ENCODE measurements at regions not wholly inside any gene's neighbourhood (a gene's known extent, or its start where the extent isn't known, plus 50 kb on each side); places are given as distances from the start of the nearest gene placed in this dataset.

GRCh38 chr2:176540995-176541394 lies 271.8 kb downstream of the MTX2 start:
- DNase-seq (ENCODE audit: low read depth) = no peak

DNA sequence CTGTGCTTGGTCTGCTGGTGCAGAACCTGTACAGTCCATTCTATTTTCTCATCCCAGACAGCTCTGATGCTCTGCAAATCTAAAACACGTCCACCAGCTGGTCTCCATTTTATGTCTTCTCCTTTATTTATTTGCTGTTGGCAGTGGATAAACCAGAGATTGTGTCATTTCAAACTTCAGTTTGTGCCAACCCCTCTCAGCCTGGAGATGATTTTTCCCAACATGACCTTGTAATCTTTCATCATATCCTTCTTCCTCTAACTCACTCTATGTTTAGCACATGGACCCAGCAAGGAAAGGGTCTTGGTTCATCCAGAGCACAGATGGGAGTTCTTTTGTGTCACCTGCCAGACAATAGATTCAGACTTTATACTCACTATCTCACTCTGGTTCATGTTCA lies 273.2 kb downstream of the MTX2 start:
- no peak for DNase-seq (ENCODE audit: low read depth)

- DNase-seq (ENCODE audit: low read depth) = no peak
Observed at GRCh38 chr2:176544557-176544956, 275.3 kb downstream of the MTX2 start.

DNA sequence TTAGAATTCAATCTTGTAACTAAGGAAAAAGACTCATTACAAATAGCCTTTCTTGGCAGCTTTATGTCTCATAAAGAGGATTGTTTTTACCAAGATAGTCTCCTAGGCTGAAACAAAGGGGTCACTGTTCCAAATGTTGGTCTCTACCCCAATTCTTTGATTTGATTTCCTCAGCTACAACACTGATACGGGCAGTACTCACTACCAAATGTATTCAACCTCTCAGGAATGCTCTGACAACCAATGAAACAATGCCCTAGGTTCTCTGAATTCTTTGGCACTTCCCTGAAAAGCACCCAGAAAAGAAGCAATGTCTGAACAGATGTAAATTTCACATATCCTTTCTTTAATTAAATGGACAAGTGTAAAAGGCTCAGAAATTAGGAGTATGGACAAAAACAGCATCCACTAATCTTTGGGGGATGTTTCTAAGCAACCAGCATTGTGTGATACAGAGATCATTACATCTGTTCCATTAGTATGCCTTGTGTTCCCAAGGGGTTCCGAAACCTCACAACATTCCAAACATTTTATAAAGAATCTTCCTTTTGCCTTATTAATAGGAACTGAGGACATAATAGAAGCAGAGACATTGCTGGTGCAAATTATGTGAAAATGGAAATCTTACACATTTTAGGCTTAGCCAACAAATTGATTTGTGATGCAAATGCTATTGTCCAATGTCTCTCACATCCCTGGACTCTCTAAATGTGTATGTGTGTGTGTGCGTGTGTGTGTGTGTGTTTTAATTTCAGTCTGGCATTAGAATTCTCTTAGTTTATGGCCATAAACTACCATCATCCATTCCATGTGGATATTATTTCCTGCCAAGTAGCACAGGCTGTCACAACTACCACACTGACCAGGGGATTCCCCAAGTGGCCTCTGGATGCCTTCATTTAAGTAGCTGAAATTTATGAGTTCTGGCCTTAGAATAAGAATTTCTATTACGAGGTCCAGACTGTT lies 276.0 kb downstream of the MTX2 start:
- DNase-seq (ENCODE audit: low read depth) = no peak

DNA sequence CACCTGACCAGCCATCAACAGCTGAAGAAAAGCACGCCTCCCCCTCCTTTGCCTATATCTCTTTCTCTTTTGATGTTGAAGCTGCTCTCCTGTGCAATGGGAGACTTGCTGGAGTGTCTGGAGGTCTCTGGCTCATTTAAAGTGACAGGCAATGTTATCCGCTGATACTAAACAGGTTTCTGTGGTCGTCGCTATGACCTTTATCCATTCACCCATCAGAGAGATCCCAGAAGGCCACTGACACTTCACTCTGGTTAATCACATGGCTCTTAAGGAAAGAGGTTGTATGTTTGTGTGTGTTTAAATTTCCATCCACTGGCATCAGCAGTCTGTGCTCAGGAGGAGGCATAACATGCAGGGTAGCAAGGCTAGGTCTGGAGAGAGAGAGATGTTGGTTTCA lies 277.3 kb downstream of the MTX2 start:
- no peak for DNase-seq (ENCODE audit: low read depth)

GRCh38 chr2:176552501-176553135 lies 283.4 kb downstream of the MTX2 start:
- no peak for DNase-seq (ENCODE audit: low read depth)

DNA sequence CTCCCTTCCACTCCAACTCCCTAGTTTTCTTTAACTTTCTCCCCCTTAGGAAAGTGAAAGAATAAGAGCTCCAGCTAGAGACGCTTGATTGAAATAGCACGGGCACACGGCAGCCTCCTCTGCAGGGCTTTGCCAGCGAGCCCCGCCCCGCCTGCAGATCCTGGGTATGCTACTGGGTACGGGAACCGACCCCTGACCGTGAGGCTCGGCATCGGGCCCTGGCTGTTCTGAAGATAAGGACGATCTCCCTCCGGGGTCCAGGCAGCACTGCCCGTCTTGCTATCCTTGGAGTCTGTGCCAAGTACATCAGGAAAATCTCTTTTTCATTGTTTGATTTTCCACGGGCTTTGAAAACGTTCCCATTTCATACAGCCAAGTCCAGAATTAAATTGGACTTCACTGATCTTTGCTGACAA lies 284.5 kb downstream of the MTX2 start:
- DNase-seq (ENCODE audit: low read depth) = no peak

- peak; percentile 18 for DNase-seq (ENCODE audit: low read depth)
Observed at GRCh38 chr2:176554101-176555048, 285.1 kb downstream of the MTX2 start.

DNA sequence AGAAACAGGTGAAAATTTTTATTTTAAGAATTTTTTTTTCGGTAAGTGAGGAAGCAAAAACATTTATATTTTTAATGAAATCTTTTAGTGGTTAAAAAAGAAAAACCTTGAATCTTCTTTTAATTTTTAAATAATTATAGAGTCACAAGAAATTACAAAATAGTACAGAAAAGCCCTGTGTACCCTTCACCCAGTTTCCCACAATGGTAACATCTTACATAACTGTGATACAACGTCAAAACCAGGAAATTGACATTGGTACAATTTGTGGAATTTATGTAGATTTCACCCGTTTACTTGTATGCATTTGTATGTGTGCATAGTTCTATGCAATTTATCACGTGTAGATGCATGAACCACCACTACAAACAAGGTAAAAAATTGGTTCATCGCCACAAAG lies 285.9 kb downstream of the MTX2 start:
- no peak for DNase-seq (ENCODE audit: low read depth)

DNA sequence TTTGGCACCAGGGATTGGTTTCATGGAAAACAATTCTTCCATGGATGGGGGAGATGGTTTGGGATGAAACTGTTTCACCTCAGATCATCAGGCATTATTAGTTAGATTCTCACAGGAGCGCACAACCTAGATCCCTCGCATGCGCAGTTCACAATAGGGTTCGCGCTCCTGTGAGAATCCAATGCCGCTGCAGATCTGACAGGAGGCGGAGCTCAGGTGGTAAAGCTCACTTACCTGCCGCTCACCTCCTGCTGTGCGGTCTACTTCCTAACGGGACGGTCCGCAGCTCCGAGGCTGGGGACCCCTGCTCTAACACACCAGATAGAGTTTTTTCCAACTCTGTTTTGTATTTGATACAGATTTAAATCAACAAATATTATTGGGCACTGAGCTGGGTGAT lies 286.5 kb downstream of the MTX2 start:
- DNase-seq (ENCODE audit: low read depth) = no peak

DNA sequence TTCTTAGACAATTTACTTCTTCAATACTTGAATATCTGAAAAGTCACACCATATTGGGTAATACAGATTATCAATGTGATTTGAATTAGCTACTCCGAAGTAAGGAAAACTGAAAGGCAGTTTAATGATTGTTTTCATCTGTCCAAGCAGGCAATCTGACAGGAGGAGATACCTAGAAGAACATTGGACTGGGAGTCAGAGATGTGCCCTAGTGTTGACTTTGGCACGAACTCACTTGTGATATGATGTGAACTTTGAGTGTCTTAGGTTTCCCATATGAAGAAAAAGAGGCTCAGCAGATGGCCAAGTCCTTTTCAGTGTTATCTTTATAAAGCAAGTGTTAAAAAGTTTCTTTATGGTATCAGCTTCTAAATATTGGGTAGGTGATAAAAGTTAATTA lies 287.1 kb downstream of the MTX2 start:
- no peak for DNase-seq (ENCODE audit: low read depth)

DNA sequence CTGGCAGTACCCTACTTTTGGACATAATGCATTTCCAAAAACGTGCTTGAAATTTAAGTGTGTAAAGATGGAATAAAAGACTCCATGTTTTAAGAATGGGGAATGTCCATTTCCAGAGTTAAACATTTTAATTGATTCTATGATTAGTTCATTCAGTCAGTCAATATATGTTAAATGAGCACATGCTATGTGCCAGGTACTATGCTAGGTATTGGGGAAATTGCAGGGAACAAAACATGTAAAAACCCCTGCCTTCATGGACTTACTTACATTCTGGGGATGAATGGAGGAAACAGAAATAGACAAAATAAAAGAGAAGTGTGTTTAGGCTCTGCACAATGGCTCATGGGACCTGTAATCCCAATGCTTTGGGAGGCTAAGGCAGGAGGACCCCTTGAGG lies 288.6 kb downstream of the MTX2 start:
- no peak for DNase-seq (ENCODE audit: low read depth)

GRCh38 chr2:176558574-176559140 lies 289.4 kb downstream of the MTX2 start:
- DNase-seq (ENCODE audit: low read depth) = no peak

GRCh38 chr2:176560296-176560695 lies 291.1 kb downstream of the MTX2 start:
- no peak for DNase-seq (ENCODE audit: low read depth)

GRCh38 chr2:176561706-176562105 lies 292.5 kb downstream of the MTX2 start:
- DNase-seq (ENCODE audit: low read depth) = no peak

DNA sequence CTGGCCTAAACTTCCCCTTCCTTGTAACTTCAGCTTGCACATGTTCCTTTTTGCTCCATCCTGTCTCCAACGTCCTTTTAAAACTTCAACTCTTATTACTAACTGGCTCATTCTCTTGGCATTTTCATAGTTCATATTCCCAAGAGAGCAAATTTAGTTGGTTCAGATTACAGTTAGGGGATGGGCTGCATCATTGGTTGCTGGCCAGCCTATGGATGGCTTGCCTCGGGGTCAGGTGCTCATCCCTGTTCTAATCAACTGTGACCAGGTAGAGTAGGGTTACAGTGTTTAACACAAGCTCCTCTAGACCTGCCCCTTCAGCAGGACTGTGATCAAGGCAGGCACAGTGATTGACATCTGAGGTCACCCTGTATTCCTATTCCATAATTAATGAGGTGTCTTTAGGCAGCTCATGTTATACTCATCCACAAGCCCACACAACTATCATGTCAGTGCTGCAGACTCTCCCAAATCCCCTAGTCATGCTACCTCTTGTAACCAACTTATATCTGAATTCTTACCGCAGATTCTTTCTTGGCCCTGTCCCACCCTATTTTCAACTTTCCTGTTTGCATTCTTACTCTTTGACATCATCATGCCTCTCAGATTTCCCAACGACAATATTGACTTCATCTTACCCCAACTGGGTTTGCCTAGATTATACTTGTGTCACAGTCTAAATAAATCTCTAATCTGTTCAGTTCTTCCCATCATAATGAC lies 293.3 kb downstream of the MTX2 start:
- DNase-seq (ENCODE audit: low read depth) = no peak

- no peak for DNase-seq (ENCODE audit: low read depth)
Observed at GRCh38 chr2:176565641-176566323, 296.5 kb downstream of the MTX2 start.

DNA sequence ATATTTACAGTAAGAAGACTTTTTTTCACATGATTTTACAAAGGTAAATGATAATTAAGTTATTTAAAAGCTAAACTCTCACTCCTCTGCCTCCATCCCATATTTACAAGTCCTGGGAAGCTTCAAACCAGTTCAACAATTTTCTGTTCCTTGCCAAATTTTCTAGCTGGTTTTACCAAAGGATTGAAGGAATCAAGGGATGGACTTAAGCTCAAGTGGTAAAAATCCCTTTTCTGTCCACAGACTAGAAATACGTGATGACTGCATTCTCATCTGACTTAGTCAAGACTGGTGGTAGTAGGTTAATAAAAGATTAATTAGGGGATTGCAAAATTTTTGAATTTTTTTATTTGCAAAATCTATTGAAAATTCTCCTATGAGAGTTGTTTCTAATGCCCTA lies 297.3 kb downstream of the MTX2 start:
- no peak for DNase-seq (ENCODE audit: low read depth)

- DNase-seq (ENCODE audit: low read depth) = no peak
Observed at GRCh38 chr2:176566961-176567360, 297.7 kb downstream of the MTX2 start.

- no peak for DNase-seq (ENCODE audit: low read depth)
Observed at GRCh38 chr2:176567361-176567760, 298.1 kb downstream of the MTX2 start.

DNA sequence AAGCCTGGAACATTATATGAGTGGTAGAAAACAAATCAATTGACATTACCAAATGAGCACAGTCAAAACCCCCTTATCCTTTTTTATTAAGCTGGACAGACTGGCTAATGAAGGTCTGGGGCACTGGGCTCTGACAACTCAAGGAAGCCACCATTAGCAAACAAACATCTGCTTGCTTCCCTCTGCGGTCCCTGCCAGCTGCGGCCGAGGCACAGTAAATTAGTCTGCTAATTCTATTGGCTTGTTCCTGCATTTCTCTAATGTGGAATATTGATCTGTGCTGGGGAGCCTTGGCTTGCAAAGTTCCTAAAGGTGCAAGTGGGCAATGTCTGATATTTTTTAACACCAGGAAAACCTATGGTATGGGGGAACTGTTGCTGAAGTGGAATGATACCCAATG lies 300.3 kb downstream of the MTX2 start:
- no peak for DNase-seq (ENCODE audit: low read depth)
